ENCODE measurements at regions not wholly inside any gene's neighbourhood (a gene's known extent, or its start where the extent isn't known, plus 50 kb on each side); places are given as distances from the start of the nearest gene placed in this dataset.

- TF ChIP-seq IRF1 (CRISPR knock-in tag; IDR thresholded peaks at IDR 0.05) (no peak), CBFB (CRISPR knock-in tag; IDR thresholded peaks at IDR 0.05; ENCODE audit: low read depth) (no peak), HMGA2 (CRISPR knock-in tag; IDR thresholded peaks at IDR 0.05) (no peak)
These were observed 73.9 kb upstream of the OXGR1 start (continued) for GRCh38 chr13:97068151-97068550.

GRCh38 chr13:97069050-97069815 is 75.0 kb upstream of the OXGR1 start:
- no peak for ATAC-seq
- POLR2A ChIA-PET = no interaction called here

GRCh38 chr13:97072297-97072696 is 78.0 kb upstream of the OXGR1 start:
- Mint-ChIP-seq H3K4me3 (no peak overlapping the region), H3K27ac (no peak overlapping the region), H3K4me1 (peaks cover 15% of the 10 kb centered on the region), H3K9me3 (peaks cover 7% of the 10 kb centered on the region), H3K27me3 (ENCODE audit: low read depth) (no peaks in the 10 kb centered on the region; the same call in 1 of the 2 replicates), H3K36me3 (peaks cover 4% of the 10 kb centered on the region; the same call in 1 of the 2 replicates)
- CTCF ChIA-PET = no interaction called here
- no peak for DNase-seq (ENCODE audit: low spot score)
- no peak for ATAC-seq
- POLR2A ChIA-PET = no interaction called here
- TF ChIP-seq ATF3 (CRISPR knock-in tag; conservative IDR thresholded peaks at IDR 0.05) = no peak
- TF ChIP-seq GRHL2 (CRISPR knock-in tag; IDR thresholded peaks at IDR 0.05; ENCODE audit: insufficient replicate concordance, severe bottlenecking) = no peak
- no peak for TF ChIP-seq ERG (CRISPR knock-in tag; IDR thresholded peaks at IDR 0.05)
- TF ChIP-seq SMAD4 (CRISPR knock-in tag; IDR thresholded peaks at IDR 0.05) = no peak
- no peak for TF ChIP-seq USF1 (CRISPR knock-in tag; IDR thresholded peaks at IDR 0.05)
- TF ChIP-seq ATF2 (CRISPR knock-in tag; IDR thresholded peaks at IDR 0.05; ENCODE audit: borderline replicate concordance, low read depth) = no peak
- no peak for TF ChIP-seq MAX (CRISPR knock-in tag; IDR thresholded peaks at IDR 0.05)
- TF ChIP-seq FOXP1 (CRISPR knock-in tag; IDR thresholded peaks at IDR 0.05; ENCODE audit: borderline replicate concordance) = no peak
- no peak for TF ChIP-seq ZNF416 (CRISPR knock-in tag; IDR thresholded peaks at IDR 0.05)
- no peak for TF ChIP-seq ATF1 (CRISPR knock-in tag; IDR thresholded peaks at IDR 0.05)
- TF ChIP-seq ZNF138 (CRISPR knock-in tag; conservative IDR thresholded peaks at IDR 0.05) = no peak

More at GRCh38 chr13:97069050-97069815, 75.0 kb upstream of the OXGR1 start:
- peaks cover 15% of the 10 kb centered on the region for H3K4me1 Mint-ChIP-seq
- H3K9me3 Mint-ChIP-seq = peaks cover 1% of the 10 kb centered on the region
- TF ChIP-seq PREB (CRISPR knock-in tag; IDR thresholded peaks at IDR 0.05; ENCODE audit: borderline replicate concordance) (no peak), ZBTB21 (CRISPR knock-in tag; IDR thresholded peaks at IDR 0.05; ENCODE audit: borderline replicate concordance) (no peak), NFYB (CRISPR knock-in tag; conservative IDR thresholded peaks at IDR 0.05; ENCODE audit: low read depth) (no peak), IRF2 (CRISPR knock-in tag; IDR thresholded peaks at IDR 0.05; ENCODE audit: borderline replicate concordance, low read depth) (no peak), PRDM15 (CRISPR knock-in tag; IDR thresholded peaks at IDR 0.05) (no peak), RORB (CRISPR knock-in tag; IDR thresholded peaks at IDR 0.05) (no peak)
- H3K27ac Mint-ChIP-seq = no peak overlapping the region
- no peak for DNase-seq (ENCODE audit: low spot score)
- H3K4me3 Mint-ChIP-seq = no peak overlapping the region
- CTCF ChIA-PET = interaction anchor here (0.6 kb wide), 1 partner anchor 1688 kb away, joined by 3 read pairs; no protein-coding TSS in a partner anchor
- H3K36me3 Mint-ChIP-seq = no peaks in the 10 kb centered on the region
- no peaks in the 10 kb centered on the region; the same call in 1 of the 2 replicates for H3K27me3 Mint-ChIP-seq (ENCODE audit: low read depth)

All from WTC11 (cell line).